Activated CD4-positive, CD25-positive, alpha-beta regulatory T cell treated with anti-CD3 and anti-CD28 coated beads, Interleukin-2, amount 50 U/mL, for 72 hours (primary cell): ENCODE measurements at regions not wholly inside any gene's neighbourhood (a gene's known extent, or its start where the extent isn't known, plus 50 kb on each side); places are given as distances from the start of the nearest gene placed in this dataset.

Experiments used
- DNase-seq: peaks from one replicate; pipeline ENCODE4 v3.0.0; 2021

DNA sequence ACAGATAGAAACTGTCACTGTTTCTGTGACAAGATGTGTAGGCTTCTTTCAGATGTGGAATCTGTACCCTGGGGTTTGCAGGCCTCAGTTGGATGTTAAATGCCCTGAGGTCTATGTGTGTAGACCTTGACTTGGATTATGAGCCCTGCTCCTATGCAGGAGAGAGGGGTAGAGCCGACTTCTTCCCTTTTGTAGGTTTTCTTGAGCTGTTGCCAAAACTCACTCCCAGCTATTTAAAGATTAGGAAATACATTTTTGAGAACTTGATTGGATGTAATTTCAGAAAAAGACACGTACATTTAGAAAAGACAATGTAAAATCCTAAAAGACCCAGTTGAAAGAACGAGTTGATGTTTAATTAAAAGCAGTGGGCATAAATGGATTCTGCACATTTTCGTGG lies 374.8 kb downstream of the SLC4A3 start:
- no peak for DNase-seq

DNA sequence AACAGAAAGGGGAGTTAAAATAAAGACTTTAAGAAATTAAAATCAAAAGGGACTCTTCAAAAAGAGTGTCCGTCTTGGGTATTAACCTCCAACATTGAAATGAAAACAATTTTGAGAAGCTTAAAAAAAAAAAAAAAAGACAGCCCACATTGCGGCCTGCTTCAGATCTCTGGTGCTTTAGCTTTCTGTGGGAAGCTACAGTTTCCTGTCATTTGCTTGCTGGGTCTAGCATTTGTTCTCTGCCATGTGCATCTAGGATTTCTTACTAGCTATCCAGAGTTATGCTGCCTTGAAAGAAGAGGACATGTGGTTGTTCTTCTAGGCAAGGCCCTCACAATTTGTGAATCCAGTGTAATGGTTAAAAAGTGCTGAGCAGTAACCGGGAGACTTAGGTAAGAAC lies 375.3 kb downstream of the SLC4A3 start:
- no peak for DNase-seq

DNA sequence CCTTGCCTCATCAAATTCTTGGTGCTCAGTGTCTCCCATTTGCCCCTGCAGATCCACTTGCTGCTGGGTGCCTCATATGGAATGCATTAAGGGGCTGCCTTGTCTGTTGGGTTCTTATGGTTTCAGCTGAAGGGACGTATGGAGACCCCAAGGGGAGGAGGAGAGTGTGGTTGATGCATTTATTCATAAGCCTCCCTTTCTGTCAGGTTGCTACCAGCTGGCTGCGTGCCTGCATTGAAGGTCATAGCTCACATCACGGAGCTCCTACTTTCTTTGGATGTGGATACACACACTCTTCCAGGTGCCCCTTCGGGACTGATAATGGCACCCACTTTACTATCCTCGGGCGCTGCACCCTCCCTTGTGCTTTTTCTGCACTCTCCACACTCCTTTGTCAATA lies 377.9 kb downstream of the SLC4A3 start:
- DNase-seq: no peak

DNA sequence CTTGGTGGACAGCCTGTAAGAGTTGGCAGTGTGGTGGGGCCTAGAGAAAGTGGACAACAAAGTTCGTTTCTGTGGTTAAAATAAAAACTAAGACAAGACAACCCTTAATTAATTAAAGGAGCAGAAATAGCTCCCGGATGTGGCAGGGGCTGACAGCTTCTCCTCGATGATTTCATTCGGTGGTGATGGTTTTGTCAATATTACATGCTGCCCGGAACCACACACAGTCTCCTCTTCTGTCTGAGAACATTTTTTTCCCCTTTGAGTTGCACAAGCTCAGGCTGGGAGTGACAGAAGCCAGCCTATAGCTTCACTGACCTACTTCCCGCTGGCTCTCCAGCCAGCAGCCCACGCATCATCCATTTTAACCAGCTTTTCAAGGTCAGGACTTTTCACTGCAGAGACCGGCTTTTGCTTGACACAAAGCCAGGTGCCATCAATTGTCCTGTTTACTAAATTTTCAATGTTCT lies 378.8 kb downstream of the SLC4A3 start:
- no peak for DNase-seq

DNA sequence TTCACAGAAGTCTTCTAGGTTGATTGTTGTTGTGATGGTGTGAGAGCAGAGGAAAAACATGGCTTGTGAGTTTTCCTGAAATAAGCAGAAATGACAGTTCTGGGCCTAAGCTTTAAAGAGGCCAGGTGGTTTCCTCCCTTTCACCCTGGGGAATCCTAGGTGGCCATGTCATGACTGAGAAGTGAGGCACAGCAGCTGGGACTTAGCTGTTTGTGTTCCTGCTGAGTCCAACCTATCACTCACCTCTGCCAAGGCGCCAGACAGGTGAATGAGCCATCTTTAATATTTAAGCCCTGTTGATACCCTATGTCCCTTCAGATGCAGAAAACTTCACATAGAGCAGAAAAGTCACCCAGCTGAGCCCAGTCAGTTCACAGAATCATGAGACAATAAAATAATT lies 384.4 kb downstream of the SLC4A3 start:
- DNase-seq: no peak

DNA sequence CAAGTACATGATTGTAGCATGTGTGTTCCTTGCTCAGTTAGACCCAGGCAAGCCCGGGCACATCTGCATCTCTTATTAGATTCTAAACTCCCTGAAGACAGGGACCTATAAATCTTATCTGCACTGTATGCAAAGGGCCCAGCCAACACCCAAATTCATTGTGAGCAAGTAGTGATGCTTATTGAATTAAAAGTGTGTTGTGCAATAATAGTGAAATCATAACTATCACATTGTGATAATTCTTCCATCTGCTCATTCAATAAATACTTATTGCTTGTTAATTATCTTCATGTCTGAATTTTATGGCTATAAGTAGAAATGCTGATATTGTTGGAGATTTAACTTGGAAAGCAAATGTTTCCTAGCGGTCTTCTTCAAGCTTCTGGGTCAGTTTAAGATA lies 387.5 kb downstream of the SLC4A3 start:
- DNase-seq: no peak

DNA sequence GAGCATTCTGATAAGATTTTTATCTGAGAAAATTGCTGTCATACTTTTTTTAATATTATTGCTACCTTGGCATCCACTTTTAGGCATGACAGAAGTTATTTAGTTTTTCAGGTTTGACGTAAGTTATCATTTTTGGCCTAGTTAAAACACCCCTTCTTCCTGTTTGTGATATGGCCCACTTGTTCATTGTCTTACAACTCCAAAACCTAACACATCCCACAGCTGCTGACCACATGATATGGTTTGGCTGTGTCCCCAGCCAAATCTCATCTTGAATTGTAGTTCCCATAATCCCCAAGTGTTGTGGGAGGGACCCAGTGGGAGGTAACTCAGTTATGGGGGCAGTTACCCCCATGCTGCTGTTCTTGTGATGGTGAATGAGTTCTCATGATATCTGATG lies 388.1 kb downstream of the SLC4A3 start:
- DNase-seq: no peak

DNA sequence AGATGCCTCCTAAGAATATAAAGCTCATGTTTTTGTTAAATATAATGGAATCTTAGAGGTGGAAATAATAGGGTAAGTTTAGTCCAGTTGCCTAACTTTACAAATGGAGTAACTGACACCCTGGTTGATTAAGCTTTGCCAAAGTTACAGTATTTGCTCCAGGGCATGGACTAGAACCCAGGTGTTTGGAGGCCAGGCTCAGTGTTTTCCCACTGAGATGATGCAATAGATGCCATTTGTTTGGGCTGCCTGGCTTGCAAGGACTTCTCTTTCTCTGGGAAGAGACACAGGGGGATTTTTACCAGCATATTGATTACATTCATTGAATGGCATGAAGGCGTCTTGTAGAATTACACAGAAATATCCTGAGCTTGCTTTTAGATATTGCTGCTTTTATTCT lies 397.8 kb downstream of the SLC4A3 start:
- no peak for DNase-seq

DNA sequence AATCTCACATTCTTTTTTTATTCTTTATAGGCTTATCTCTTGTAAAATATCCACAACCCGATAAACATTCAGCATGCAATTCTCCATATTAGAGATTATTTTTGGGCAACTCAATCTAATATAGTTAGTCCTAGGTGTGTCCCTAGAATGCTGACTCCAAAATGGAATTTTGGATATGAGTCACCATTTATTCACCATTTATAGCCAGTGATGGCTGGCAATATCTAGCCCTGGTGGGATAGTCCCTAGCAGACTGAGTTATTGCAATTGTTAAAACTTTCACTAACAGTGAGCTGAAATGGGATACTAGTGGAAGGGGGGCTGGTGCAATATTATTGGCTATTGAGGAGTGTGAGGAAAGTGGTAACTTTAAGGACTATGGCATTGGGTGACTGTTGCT lies 401.6 kb downstream of the SLC4A3 start:
- DNase-seq: no peak

DNA sequence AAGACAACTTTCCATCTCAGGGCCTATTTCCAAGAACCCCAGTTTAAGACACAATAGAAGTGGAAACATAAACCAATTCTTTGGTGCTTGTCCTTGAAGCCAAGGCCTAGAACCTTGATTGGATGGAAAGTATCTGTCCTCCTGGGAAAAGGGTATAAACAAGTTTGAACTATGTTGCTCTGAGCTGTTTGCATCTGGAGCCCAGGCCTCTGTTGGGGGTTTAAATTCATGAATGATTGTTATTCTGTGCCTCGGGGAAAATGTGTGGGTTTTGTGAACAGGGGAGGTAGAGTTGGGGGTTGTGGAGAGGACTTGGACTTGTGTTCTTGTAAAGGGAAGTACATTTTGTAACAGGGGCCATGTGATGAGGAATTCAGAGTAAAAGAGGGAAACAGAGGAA lies 406.1 kb downstream of the SLC4A3 start:
- no peak for DNase-seq

DNA sequence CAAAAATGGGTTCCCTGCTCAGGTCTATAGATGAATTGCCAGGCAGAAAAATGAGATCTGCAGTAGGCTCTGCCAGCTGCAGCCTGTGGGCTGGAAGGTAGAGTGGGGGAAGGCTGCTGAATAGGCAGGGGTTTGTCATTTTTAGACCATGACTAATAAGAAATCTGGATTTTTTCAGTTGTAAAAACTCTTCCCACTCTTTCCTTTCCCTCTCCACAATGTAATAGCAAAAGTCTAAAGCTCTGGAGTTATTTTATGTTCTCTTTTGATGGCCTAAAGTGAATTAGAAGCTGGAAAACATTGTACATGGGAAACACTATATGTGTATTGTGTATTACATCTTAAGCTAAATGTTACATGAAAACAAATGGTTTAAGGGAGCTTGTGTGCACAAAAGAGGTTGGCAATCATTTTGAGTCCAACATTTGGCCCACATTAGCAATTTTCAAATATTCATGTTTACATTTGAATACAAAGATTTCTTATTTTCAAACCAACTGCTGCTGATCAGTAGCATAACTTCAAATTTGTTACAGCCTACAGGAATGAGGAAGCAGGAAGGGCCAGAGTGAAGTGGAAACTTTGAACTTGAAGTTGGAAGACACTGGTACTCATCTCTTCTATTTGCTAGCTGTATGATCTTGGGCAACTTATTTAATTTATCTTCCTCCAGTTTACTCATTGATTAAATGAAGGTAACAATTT lies 407.1 kb downstream of the SLC4A3 start:
- no peak for DNase-seq

DNA sequence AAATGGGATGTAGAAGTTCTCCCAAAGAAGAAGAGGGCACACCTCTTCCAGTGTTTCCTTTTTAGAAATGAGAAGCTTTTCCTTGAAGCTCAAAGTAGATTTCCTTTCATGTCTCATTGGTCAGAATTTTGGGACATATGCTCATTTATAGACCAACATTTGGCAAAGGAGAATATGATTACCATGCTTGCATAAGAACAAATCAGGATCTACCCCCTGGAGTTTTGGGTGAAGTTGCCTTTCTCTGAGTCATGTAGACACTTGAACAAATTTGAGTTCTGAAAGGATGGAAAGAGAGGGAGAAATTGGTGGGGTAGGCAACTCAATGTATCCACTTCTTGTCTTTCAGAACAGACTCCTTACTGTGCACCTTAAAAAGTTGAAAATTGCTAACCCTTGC lies 409.0 kb downstream of the SLC4A3 start:
- no peak for DNase-seq

DNA sequence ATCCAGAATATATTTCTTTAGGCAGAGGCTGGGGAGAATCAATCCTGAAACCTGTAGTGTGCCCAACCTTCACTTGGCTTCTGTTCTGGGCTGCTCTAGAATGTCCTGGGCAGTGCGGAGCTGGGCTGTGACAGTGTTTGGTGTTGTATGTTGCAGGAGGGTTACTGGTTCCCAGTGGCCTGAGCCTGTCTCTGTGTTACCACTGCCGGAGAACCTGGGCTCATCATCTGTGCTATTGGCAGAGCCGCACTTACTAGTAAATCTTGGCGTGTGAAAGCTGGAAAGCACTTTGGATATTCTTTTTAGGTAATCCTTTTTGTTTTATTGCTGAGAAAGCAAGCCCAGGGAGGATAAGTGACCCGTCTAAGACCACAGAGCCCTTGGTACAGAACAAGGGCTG lies 412.9 kb downstream of the SLC4A3 start:
- no peak for DNase-seq

DNA sequence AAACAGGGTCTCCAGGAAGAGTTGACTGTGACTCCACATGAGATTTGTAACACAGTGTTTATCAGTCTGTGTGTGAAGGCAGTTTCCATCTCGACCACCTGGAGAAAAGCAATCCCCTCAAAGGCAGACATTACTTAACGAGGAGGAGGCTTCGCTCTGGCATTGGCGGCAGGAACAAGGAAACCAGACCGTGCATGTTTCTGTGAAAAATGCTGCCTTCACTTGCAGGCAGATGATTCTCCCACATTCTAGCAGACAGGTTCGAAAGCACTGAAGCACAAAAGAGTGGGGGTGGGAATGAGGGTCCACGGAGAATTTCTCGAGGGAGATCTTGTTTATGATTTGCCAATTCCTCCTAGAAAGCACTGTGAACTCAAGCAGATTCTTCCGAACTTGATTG lies 414.0 kb downstream of the SLC4A3 start:
- DNase-seq: no peak

DNA sequence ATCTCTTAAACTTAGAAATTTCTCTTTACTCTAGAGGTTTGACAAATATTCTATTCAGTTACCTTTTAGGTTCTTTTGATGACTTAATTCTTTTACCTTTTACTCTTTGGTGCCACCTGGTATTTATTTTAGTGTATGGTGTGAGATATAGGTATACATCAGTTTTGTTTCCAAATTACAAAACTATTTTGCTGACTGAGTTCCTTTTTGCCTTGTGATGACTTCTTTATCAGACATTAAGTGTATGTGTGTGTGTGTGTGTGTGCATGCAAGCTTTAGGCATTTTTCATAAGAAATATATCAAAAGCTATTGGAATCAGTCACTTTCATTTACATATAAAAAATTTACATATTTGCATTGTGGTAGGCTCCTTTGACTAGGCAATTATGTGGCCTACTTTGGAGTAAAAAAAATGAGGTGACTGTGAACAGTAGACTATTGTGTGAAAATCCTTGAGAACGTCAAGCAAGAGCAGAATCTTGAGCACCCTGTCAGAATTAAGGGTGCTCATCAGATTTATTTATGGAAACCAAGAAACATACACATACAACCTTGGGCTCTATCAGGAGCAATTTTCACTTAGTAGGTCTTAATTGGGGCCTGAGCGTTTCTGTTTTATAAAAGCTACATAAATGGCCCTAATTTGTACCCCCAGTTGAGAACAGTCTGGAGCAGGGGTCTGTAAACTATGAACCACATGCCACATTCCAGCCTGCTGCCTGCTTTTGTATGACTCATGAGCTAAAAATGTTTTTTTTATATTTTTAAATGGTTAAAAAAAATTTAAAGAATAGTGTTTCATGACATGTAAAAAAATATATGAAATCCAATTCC lies 415.9 kb downstream of the SLC4A3 start:
- no peak for DNase-seq

DNA sequence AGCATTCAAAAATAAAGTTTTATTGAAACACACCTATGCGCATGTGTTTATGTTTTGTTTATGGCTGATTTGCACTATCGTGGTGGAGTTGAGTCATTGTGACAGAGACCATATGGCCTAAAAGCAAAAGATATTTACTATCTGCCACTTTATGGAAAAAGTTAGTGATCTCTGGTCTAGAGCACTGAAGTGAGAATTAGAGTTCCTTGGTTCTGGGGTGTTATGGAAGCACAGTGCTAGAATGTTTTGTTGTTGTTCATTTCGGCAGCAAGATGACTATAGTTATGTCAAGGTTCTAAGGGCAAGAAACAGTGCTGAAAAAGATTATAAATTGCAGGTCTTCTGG lies 416.5 kb downstream of the SLC4A3 start:
- no peak for DNase-seq

DNA sequence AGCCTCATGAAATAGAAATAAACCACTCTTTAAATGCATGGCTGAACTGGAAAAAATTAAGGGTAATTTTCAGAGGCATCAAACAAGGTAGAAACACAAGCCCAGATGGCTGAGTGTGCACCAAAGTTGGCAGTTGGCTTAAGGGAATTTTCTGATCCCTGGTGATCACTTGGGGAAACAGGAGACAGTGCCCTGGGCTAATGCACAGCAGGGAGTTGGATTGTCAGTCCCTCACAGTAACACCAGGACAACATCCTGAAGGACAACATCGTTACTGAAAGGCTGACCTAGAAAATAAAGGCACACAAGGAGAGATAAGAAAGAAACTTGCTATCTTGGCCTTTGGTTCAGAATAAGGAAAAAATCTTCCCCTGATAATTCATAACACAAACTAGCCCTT lies 417.0 kb downstream of the SLC4A3 start:
- no peak for DNase-seq

DNA sequence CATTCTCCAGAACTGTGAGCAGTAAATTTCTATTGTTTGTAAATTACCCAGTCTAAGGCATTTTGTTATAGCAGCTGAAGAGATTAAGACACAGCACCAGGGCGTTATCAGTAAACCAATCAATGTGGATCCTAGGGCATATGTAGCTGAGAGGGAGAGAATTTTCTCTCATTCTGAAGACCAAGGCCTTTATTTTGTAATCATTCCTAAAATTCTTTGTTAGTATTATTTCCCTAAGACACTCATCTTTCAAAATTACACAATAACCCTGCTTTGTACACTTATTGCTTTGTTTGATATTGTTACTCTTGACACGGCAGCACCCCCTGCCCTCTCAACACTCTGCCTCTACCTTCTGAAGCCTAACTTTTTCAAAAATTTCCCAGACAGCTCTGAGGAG lies 419.1 kb downstream of the SLC4A3 start:
- no peak for DNase-seq

DNA sequence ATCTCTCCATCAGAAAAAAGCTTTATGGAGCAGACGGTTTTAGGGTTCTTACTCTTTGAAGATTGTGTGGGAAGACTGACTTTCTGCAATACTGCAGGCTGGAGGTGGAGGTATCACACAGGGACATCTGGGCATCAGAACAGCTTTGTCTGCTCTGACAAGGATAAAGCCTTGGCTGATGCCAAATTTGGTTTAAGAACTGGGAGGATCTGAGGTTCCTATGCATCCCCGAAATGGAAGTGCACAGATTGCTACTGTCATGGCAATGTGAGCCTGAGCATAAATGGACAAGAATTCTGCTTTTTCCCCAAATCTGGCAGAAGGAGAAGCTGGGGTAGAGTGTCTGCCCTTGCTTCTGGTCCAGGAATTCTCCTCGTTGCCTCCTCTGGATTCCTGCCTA lies 424.3 kb downstream of the SLC4A3 start:
- no peak for DNase-seq

DNA sequence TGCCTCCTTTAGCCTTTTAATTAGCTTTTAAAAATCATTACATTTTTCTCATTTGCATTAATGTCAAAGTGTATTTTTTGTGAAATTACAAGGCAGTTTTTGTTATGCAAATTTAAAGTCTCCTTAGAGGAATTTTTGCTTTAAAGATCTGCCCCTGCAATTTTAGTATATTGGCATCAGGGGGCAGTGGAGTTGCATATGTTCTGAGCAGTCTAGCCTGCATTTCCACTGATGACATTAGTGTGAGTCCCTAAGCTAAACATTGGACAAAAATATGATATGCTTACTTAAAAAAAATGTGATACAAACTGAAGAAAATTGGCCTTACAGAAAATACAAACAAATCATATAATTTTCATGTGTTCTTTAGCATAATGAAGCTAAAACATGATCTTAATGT lies 426.5 kb downstream of the SLC4A3 start:
- no peak for DNase-seq

DNA sequence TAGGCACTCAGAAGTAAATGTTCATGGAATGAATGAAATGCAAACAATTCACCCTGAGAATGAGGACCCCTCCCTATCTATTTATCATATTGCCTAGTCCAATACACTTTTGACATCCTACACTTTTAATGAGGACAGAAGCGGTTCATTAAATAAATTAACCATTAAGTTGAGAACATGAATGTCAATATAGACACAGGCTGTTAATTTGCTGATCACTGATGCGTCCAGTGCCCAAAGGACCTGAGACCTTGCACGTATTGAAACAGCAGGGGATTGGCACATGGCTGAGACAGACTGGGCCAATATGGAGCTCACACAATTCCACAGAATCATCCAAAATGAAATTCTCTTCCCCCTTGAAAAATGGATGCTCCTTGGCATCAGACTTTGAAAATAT lies 430.0 kb downstream of the SLC4A3 start:
- DNase-seq: no peak

DNA sequence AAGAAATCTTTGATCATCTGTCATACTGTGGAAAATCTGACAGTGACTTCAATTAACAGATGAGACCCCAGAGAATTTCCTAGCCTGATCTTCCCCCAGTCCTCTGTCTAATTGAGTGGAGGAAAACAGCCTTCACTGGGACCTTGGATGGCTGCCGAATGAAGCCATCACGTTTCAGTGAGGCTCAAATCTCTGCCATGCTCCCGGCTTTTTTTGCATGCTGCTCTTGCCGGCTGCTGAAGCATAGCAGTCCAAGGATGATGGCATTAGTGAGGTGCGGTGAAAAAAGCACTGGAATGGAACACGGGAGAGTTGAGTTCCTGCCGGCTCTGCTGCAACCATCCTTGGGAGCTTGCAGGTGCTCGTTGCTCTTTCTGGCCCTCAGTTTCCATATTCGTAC lies 430.5 kb downstream of the SLC4A3 start:
- no peak for DNase-seq

DNA sequence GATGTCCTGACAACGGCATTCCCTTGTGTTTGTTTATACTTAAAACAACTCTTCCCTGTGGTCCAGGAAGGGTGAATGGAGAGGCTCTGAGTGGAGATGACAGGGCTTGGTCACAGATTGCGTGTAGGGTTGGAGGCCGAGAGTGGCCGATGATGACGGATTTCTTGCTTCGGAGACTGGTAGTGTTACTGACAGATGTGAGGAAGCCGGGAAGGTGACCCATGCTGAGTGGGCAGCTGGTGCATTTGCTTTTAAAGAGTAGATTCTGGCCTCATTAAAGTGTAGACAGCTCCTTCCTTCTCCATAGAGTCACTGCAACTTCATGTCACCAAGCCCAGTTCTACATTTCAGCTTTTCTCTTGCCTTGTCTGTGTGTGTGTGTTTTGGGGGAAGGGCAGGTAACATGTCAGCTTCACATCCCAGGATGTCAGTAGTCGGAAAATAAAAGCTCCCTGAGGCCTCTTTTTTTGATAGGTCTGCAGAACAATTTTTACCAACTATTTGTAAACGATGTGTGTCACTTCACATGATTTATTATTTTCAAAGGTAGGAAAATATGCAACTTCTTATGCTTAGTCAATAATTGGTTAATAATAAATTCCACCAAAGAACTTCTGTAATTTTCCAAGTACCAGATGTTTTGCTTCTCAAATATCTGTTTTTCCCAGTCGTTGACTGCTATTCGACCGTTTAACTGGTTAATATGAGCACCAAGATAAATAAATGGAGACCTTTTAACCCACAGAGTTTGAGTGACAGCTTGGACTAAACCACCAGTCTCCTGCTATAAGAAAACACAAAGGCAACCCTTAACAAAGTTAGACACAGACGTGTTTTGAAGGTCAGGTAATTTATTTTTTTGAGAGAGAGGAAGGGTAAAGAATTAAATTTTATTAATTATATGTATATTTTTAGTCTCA lies 436.9 kb downstream of the SLC4A3 start:
- DNase-seq: no peak

DNA sequence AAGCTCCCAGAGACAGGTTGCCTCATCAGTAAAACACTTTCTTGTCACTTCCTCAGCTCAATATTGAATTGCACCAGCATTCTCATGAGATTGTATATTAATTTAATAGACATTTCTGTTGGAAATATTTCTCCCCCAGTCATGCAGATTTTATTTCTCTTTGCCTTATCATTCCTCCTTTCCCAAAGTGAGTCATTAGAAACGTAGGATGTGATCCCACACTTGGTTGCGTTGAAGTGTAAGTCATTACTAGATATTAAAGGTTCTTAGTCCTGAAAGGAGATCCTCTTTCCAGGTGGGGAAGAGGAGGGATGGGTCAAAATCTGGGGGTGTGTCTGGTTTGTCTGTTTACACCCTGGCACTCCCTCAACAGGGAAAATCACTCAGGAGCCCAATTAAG lies 438.2 kb downstream of the SLC4A3 start:
- DNase-seq: no peak
